NCI-H1930 (cell line): ENCODE measurements at regions not wholly inside any gene's neighbourhood (a gene's known extent, or its start where the extent isn't known, plus 50 kb on each side); places are given as distances from the start of the nearest gene placed in this dataset.

Experiments
- DNase-seq, 2 experiments: peaks; one replicate each; lab custom pipeline; 2025; lab: John Stamatoyannopoulos, UW

- DNase-seq = no peak
Measured at GRCh38 chr15:60057554-60057953, 53.4 kb downstream of the FOXB1 start.

- DNase-seq = no peak
Measured at GRCh38 chr15:60059186-60059585, 55.1 kb downstream of the FOXB1 start.

- no peak for DNase-seq
Measured at GRCh38 chr15:60061758-60062157, 57.6 kb downstream of the FOXB1 start.

GRCh38 chr15:60062826-60063225, 58.7 kb downstream of the FOXB1 start:
- no peak for DNase-seq

- no peak for DNase-seq
Measured at GRCh38 chr15:60065951-60066350, 61.8 kb downstream of the FOXB1 start.

GRCh38 chr15:60070838-60071493, 66.9 kb downstream of the FOXB1 start:
- DNase-seq = no peak

GRCh38 chr15:60072826-60073465, 68.8 kb downstream of the FOXB1 start:
- no peak for DNase-seq

- DNase-seq = no peak
Measured at GRCh38 chr15:60073466-60073840, 69.3 kb downstream of the FOXB1 start.

- peak; percentile 55 to 78 for DNase-seq
Measured at GRCh38 chr15:60074181-60074885, 70.2 kb downstream of the FOXB1 start.

GRCh38 chr15:60076045-60076444, 71.9 kb downstream of the FOXB1 start:
- DNase-seq = no peak

- no peak for DNase-seq
Measured at GRCh38 chr15:60076582-60077276, 72.6 kb downstream of the FOXB1 start.

GRCh38 chr15:60077581-60078359, 73.7 kb downstream of the FOXB1 start:
- no peak for DNase-seq

GRCh38 chr15:60079210-60079609, 75.1 kb downstream of the FOXB1 start:
- DNase-seq = no peak

GRCh38 chr15:60081976-60082375, 77.9 kb downstream of the FOXB1 start:
- no peak for DNase-seq

GRCh38 chr15:60083318-60083717, 79.2 kb downstream of the FOXB1 start:
- no peak for DNase-seq

- no peak for DNase-seq
Measured at GRCh38 chr15:60086681-60087429, 82.7 kb downstream of the FOXB1 start.

GRCh38 chr15:60087561-60087960, 83.5 kb downstream of the FOXB1 start:
- no peak for DNase-seq

GRCh38 chr15:60090747-60091146, 86.6 kb downstream of the FOXB1 start:
- DNase-seq = no peak

GRCh38 chr15:60091157-60091556, 87.0 kb downstream of the FOXB1 start:
- DNase-seq = no peak

GRCh38 chr15:60091911-60092310, 87.8 kb downstream of the FOXB1 start:
- no peak for DNase-seq
